Mesenchymal stem cell (in vitro differentiated cells and primary cell): ENCODE measurements at regions not wholly inside any gene's neighbourhood (a gene's known extent, or its start where the extent isn't known, plus 50 kb on each side); places are given as distances from the start of the nearest gene placed in this dataset.
"Not testable (repeated sequence)": the region's sequence is repeated elsewhere in the genome, so short reads cannot be mapped to it uniquely, and the experiment has no call there.

ENCODE experiments used
- DNase-seq: peaks from one replicate; pipeline ENCODE4 v3.0.0-alpha.2; 2013
- H2AFZ ChIP-seq: one replicate; pipeline ENCODE4 v1.6.1; 2013; ENCODE audit warnings: low read depth, mild to moderate bottlenecking, control low read depth, inconsistent platforms, low read length, moderate library complexity
- H2AK5ac ChIP-seq: 2 replicates; pipeline ENCODE4 v1.6.1; 2013; ENCODE audit warnings: low read length, moderate library complexity, mild to moderate bottlenecking, inconsistent platforms; ENCODE audit not compliant: severe bottlenecking
- H2BK120ac ChIP-seq: one replicate; pipeline ENCODE4 v1.6.1; 2013; ENCODE audit warnings: low read depth, mild to moderate bottlenecking, inconsistent platforms, low read length, moderate library complexity
- H2BK12ac ChIP-seq, 2 experiments: one replicate each; pipeline ENCODE4 v1.6.1; 2013; ENCODE audit warnings: inconsistent platforms in 2 of 2, low read length in 2 of 2, mild to moderate bottlenecking in 2 of 2, moderate library complexity in 2 of 2, control low read depth in 1 of 2
- H2BK15ac ChIP-seq: one replicate; pipeline ENCODE4 v1.6.1; 2013; ENCODE audit warnings: mild to moderate bottlenecking, low read depth, inconsistent platforms; ENCODE audit not compliant: poor library complexity, severe bottlenecking
- H2BK5ac ChIP-seq: 2 replicates; pipeline ENCODE4 v1.6.1; 2013; ENCODE audit warnings: low read depth, mild to moderate bottlenecking, low read length, control low read depth, inconsistent platforms; ENCODE audit not compliant: poor library complexity, severe bottlenecking
- H3K14ac ChIP-seq, 2 experiments: one replicate each; pipeline ENCODE4 v1.6.1; 2013; ENCODE audit warnings: inconsistent platforms in 2 of 2, low read length in 2 of 2, control low read depth in 1 of 2, mild to moderate bottlenecking in 1 of 2, moderate library complexity in 1 of 2
- H3K18ac ChIP-seq, 2 experiments: one replicate each; pipeline ENCODE4 v1.6.1; 2013; ENCODE audit warnings: inconsistent platforms in 2 of 2, low read length in 2 of 2, control low read depth in 1 of 2, low read depth in 1 of 2, mild to moderate bottlenecking in 1 of 2
- H3K23ac ChIP-seq, 2 experiments: one replicate each; pipeline ENCODE4 v1.6.1; 2013; ENCODE audit warnings: inconsistent platforms in 2 of 2, low read length in 2 of 2, mild to moderate bottlenecking in 2 of 2, moderate library complexity in 2 of 2, control low read depth in 1 of 2
- H3K27ac ChIP-seq: 2 replicates; pipeline ENCODE4 v1.5.1; 2013; ENCODE audit warnings: mild to moderate bottlenecking, moderate library complexity, low read length, control low read depth, inconsistent platforms; ENCODE audit not compliant: poor library complexity, severe bottlenecking
- H3K27me3 ChIP-seq, 2 experiments: 2 replicates each; pipeline versions ENCODE4 v1.6.1 to v1.7.0; 2013; ENCODE audit warnings: low read length in 2 of 2, mild to moderate bottlenecking in 2 of 2, moderate library complexity in 2 of 2, control low read depth in 1 of 2, inconsistent platforms in 1 of 2; ENCODE audit not compliant: control insufficient read depth in 1 of 2, insufficient read depth in 1 of 2
- H3K36me3 ChIP-seq, 2 experiments: 2 replicates each; pipeline versions ENCODE4 v1.6.1 to v1.7.0; 2013; ENCODE audit warnings: low read length in 2 of 2, control low read depth in 1 of 2, inconsistent platforms in 1 of 2, low read depth in 1 of 2, mild to moderate bottlenecking in 1 of 2; ENCODE audit not compliant: insufficient read depth in 2 of 2, control insufficient read depth in 1 of 2
- H3K4ac ChIP-seq, 2 experiments: one replicate each; pipeline ENCODE4 v1.6.1; 2013; ENCODE audit warnings: inconsistent platforms in 2 of 2, low read length in 2 of 2, mild to moderate bottlenecking in 2 of 2, moderate library complexity in 2 of 2, control low read depth in 1 of 2, low read depth in 1 of 2
- H3K4me1 ChIP-seq: 2 replicates; pipeline ENCODE4 v1.6.1; 2013; ENCODE audit warnings: low read depth, low read length, control low read depth; ENCODE audit not compliant: control insufficient read depth, insufficient read depth
- H3K4me2 ChIP-seq: 2 replicates; pipeline ENCODE4 v1.6.1; 2013; ENCODE audit warnings: low read length, mild to moderate bottlenecking, inconsistent platforms; ENCODE audit not compliant: poor library complexity, severe bottlenecking
- H3K4me3 ChIP-seq, 2 experiments: 2 replicates each; pipeline versions ENCODE4 v1.5.1 to v1.7.0; 2013; ENCODE audit warnings: low read length in 2 of 2, mild to moderate bottlenecking in 2 of 2, control low read depth in 1 of 2, low read depth in 1 of 2; ENCODE audit not compliant: insufficient read depth in 1 of 2
- H3K79me1 ChIP-seq: replicated peaks from 2 replicates; pipeline ENCODE4 v1.6.1; 2013; ENCODE audit warnings: mild to moderate bottlenecking, control low read depth, low read length, inconsistent platforms; ENCODE audit not compliant: poor library complexity, severe bottlenecking
- H3K9ac ChIP-seq: 2 replicates; pipeline ENCODE4 v1.7.0; 2013; ENCODE audit warnings: mild to moderate bottlenecking, low read length, moderate library complexity
- H3K9me3 ChIP-seq: 2 replicates; pipeline ENCODE4 v1.7.0; 2013; ENCODE audit warnings: mild to moderate bottlenecking, low read length; ENCODE audit not compliant: control insufficient read depth
- H4K8ac ChIP-seq: one replicate; pipeline ENCODE4 v1.6.1; 2013; ENCODE audit warnings: inconsistent platforms, mild to moderate bottlenecking, low read length, moderate library complexity
- H4K91ac ChIP-seq: one replicate; pipeline ENCODE4 v1.6.1; 2013; ENCODE audit warnings: mild to moderate bottlenecking, low read length, inconsistent platforms
- WGBS: methylation state at CpG from one replicate; pipeline ENCODE4 v1.1.7; 2013; ENCODE audit warnings: mixed read lengths; 5-methylcytosine and 5-hydroxymethylcytosine counted together

GRCh38 chr4:9522903-9523302 is 78.7 kb downstream of the DEFB131A start:
- H3K4me1 ChIP-seq, H2BK15ac ChIP-seq, H4K91ac ChIP-seq, DNase-seq, H3K27me3 ChIP-seq, H3K18ac ChIP-seq, H4K8ac ChIP-seq, H3K36me3 ChIP-seq, H3K4ac ChIP-seq, H2AK5ac ChIP-seq, H3K79me1 ChIP-seq, H3K9me3 ChIP-seq, H3K27ac ChIP-seq, H3K14ac ChIP-seq, H2AFZ ChIP-seq, H2BK5ac ChIP-seq, H2BK120ac ChIP-seq, H2BK12ac ChIP-seq, H3K9ac ChIP-seq, H3K23ac ChIP-seq, H3K4me3 ChIP-seq, H3K4me2 ChIP-seq: not testable (repeated sequence)
- WGBS = no CpG with 5 or more reads among the region's 1 CpG

- not testable (repeated sequence) for H2BK5ac ChIP-seq, DNase-seq, H3K36me3 ChIP-seq, H3K4me3 ChIP-seq, H4K91ac ChIP-seq, H3K27ac ChIP-seq, H3K9me3 ChIP-seq, H3K79me1 ChIP-seq, H3K14ac ChIP-seq, H2AFZ ChIP-seq, H2AK5ac ChIP-seq, H3K4ac ChIP-seq, H2BK15ac ChIP-seq, H3K23ac ChIP-seq, H4K8ac ChIP-seq, H3K18ac ChIP-seq, H3K4me1 ChIP-seq, H2BK120ac ChIP-seq, H2BK12ac ChIP-seq, H3K4me2 ChIP-seq, H3K9ac ChIP-seq, H3K27me3 ChIP-seq
- 88% methylated on average over 18 of the region's 18 CpGs for WGBS
Measured at GRCh38 chr4:9524406-9524805, 80.2 kb downstream of the DEFB131A start.

GRCh38 chr4:9532134-9532862 is 88.1 kb downstream of the DEFB131A start:
- not testable (repeated sequence) for H4K8ac ChIP-seq, H3K4ac ChIP-seq, H3K27me3 ChIP-seq, H3K36me3 ChIP-seq, H3K18ac ChIP-seq, H3K14ac ChIP-seq, H3K79me1 ChIP-seq, H2BK120ac ChIP-seq, H2AK5ac ChIP-seq, H3K27ac ChIP-seq, H2AFZ ChIP-seq, H3K23ac ChIP-seq, H2BK12ac ChIP-seq, H3K9me3 ChIP-seq, H4K91ac ChIP-seq
- WGBS = under 1% methylated on average over 61 of the region's 81 CpGs
- H3K4me1 ChIP-seq = peaks cover 11% of the 10 kb centered on the region
- H2BK5ac ChIP-seq = peak overlapping the region; percentile 51
- H3K4me2 ChIP-seq = peak overlapping the region; percentile 100
- H3K9ac ChIP-seq = peak overlapping the region; percentile 60
- H3K4me3 ChIP-seq = peak overlapping the region; percentile 64 to 72
- H2BK15ac ChIP-seq = peak overlapping the region; percentile 7
- DNase-seq = peak; percentile 42

- not testable (repeated sequence) for H4K91ac ChIP-seq, H2AFZ ChIP-seq, H3K36me3 ChIP-seq, H3K79me1 ChIP-seq, H2BK15ac ChIP-seq, H2BK5ac ChIP-seq, H4K8ac ChIP-seq, H3K18ac ChIP-seq, H3K23ac ChIP-seq, H3K27me3 ChIP-seq, H3K9me3 ChIP-seq, H3K14ac ChIP-seq, H3K4ac ChIP-seq, H2BK120ac ChIP-seq, H2BK12ac ChIP-seq, H2AK5ac ChIP-seq, H3K27ac ChIP-seq, DNase-seq
- Histone ChIP-seq H3K9ac (peak overlapping the region; percentile 60), H3K4me1 (peaks cover 11% of the 10 kb centered on the region), H3K4me3 (peak overlapping the region in 1 of 2 experiments; percentile 72), H3K4me2 (peak overlapping the region; percentile 100)
- WGBS = 12% methylated on average over 15 of the region's 15 CpGs
Measured at GRCh38 chr4:9532863-9533192, 88.6 kb downstream of the DEFB131A start.
